GM12878 (cell line): ENCODE measurements at regions not wholly inside any gene's neighbourhood (a gene's known extent, or its start where the extent isn't known, plus 50 kb on each side); places are given as distances from the start of the nearest gene placed in this dataset.

ENCODE experiments used
- ATAC-seq: fragments of 200-7000 bp; cut with Tn5 transposase; 3 replicates; pipeline ENCODE4 v1.9.1; 2020; ENCODE audit warnings: mild to moderate bottlenecking, moderate library complexity
- BruUV-seq: library from RNA; stranded (reverse); fragments of 400-500 nt; replicated peaks from 2 replicates; lab custom pipeline; 2021; lab: Mats Ljungman, UMichigan
- CTCF ChIA-PET: fragments of 300-600 bp; sonication (Branson Sonifier 250); formaldehyde crosslinking; extraction: SDS; loops from one replicate; lab custom pipeline; 2021; ENCODE audit warnings: inconsistent platforms; lab: Yijun Ruan, JAX
- POLR2A ChIA-PET: fragments of 350-600 bp; formaldehyde crosslinking; extraction: SDS; loops from one replicate; lab custom pipeline; 2021; ENCODE audit warnings: inconsistent platforms; lab: Charles Lee
- RAD21 ChIA-PET: fragments of 300-600 bp; sonication (Branson Sonifier 250); formaldehyde crosslinking; loops from one replicate; lab custom pipeline; 2023; ENCODE audit warnings: antibody characterized with exemption; ENCODE audit not compliant: unreplicated experiment; lab: Charles Lee
- SMC1A ChIA-PET: fragments of 300-600 bp; sonication (Branson Sonifier 250); formaldehyde crosslinking; loops from one replicate; lab custom pipeline; 2023; ENCODE audit not compliant: unreplicated experiment, uncharacterized antibody; lab: Charles Lee
- DNase-seq: peaks from one replicate; pipeline ENCODE4 v3.0.0-alpha.2; 2011; ENCODE audit warnings: low read depth, low spot score
- FAIRE-seq: peaks from 3 replicates; lab custom pipeline; 2011; peaks lifted over from hg19 to GRCh38; lab: Jason Lieb, UNC
- H2AFZ ChIP-seq: 2 replicates; pipeline ENCODE4 v1.6.0; 2011; ENCODE audit warnings: low read depth, low read length, control low read depth; ENCODE audit not compliant: control insufficient read depth
- H3K27ac ChIP-seq: 2 replicates; pipeline ENCODE4 v1.5.1; 2011; ENCODE audit warnings: control low read depth; ENCODE audit not compliant: control insufficient read depth, insufficient read depth
- H3K27me3 ChIP-seq, 2 experiments: replicated peaks in 1 of 2; 2 replicates each; pipeline versions ENCODE4 v1.6.0 to v1.6.1; 2011; ENCODE audit warnings: low read length in 1 of 2; ENCODE audit not compliant: control insufficient read depth in 2 of 2, insufficient read depth in 2 of 2
- H3K36me3 ChIP-seq, 2 experiments: 2 replicates each; pipeline ENCODE4 v1.5.1; 2011; ENCODE audit warnings: low read length in 1 of 2; ENCODE audit not compliant: control insufficient read depth in 2 of 2, insufficient read depth in 2 of 2
- H3K4me1 ChIP-seq: 2 replicates; pipeline ENCODE4 v1.6.1; 2011; ENCODE audit warnings: mild to moderate bottlenecking, low read length, moderate library complexity, mixed read lengths; ENCODE audit not compliant: control insufficient read depth, insufficient read depth
- H3K4me2 ChIP-seq: 2 replicates; pipeline ENCODE4 v1.6.0; 2011; ENCODE audit warnings: control low read depth; ENCODE audit not compliant: control insufficient read depth, insufficient read depth
- H3K4me3 ChIP-seq: fragments of 200-600 bp; sonication (generic); 2 replicates; pipeline ENCODE4 v1.5.1; 2016
- H3K79me2 ChIP-seq: 2 replicates; pipeline ENCODE4 v1.6.0; 2011; ENCODE audit warnings: low read length; ENCODE audit not compliant: control insufficient read depth, insufficient read depth
- H3K9ac ChIP-seq: 2 replicates; pipeline ENCODE4 v1.8.0; 2011; ENCODE audit warnings: low read length, control low read depth, mixed read lengths; ENCODE audit not compliant: control insufficient read depth, insufficient read depth
- H3K9me3 ChIP-seq: replicated peaks from 3 replicates; pipeline ENCODE4 v1.5.1; 2011; ENCODE audit warnings: mild to moderate bottlenecking, low read length; ENCODE audit not compliant: control insufficient read depth, insufficient read depth
- H4K20me1 ChIP-seq: 2 replicates; pipeline ENCODE4 v1.6.0; 2011; ENCODE audit not compliant: control insufficient read depth, insufficient read depth
- BCLAF1 ChIP-seq: fragments of 450-650 bp; IDR thresholded peaks from 2 replicates; pipeline ENCODE4 v1.6.1; 2017; ENCODE audit warnings: antibody characterized with exemption, mild to moderate bottlenecking, moderate library complexity
- CREM ChIP-seq: IDR thresholded peaks from 2 replicates; pipeline ENCODE4 v1.6.1; 2014; ENCODE audit warnings: antibody characterized with exemption, low read depth
- HCFC1 ChIP-seq: fragments of 150-350 bp; IDR thresholded peaks from 2 replicates; pipeline ENCODE4 v1.6.1; 2014; ENCODE audit warnings: low read length
- LARP7 ChIP-seq: fragments of 450-650 bp; IDR thresholded peaks from 2 replicates; pipeline ENCODE4 v1.6.1; 2017; ENCODE audit warnings: mild to moderate bottlenecking
- SKIL ChIP-seq: fragments of 450-650 bp; IDR thresholded peaks from 2 replicates; pipeline ENCODE4 v1.6.1; 2017; ENCODE audit warnings: mild to moderate bottlenecking, low read depth, inconsistent platforms; ENCODE audit not compliant: poor library complexity, severe bottlenecking
- SMAD1 ChIP-seq: fragments of 450-650 bp; IDR thresholded peaks from 2 replicates; pipeline ENCODE4 v1.6.1; 2018; ENCODE audit warnings: mild to moderate bottlenecking, low read depth; ENCODE audit not compliant: partially characterized antibody
- TCF12 ChIP-seq: IDR thresholded peaks from 2 replicates; pipeline ENCODE4 v1.6.1; 2011; ENCODE audit warnings: low read depth, mild to moderate bottlenecking, low read length
- USF1 ChIP-seq: IDR thresholded peaks from 2 replicates; pipeline ENCODE4 v1.6.1; 2011; ENCODE audit warnings: borderline replicate concordance, low read depth, mild to moderate bottlenecking, moderate library complexity, mixed read lengths, low read length; ENCODE audit not compliant: insufficient read depth; ENCODE audit errors: extremely low read length
- WRNIP1 ChIP-seq: IDR thresholded peaks from 2 replicates; pipeline ENCODE4 v1.6.1; 2011; ENCODE audit warnings: low read depth, low read length, improper control_type of control experiment, borderline replicate concordance
- YY1 ChIP-seq: IDR thresholded peaks from 2 replicates; pipeline ENCODE4 v1.6.1; 2011; ENCODE audit warnings: low read depth, mild to moderate bottlenecking, low read length
- ZBED1 ChIP-seq: IDR thresholded peaks from 2 replicates; pipeline ENCODE4 v1.6.1; 2016; ENCODE audit warnings: borderline replicate concordance
- ZNF274 ChIP-seq: IDR thresholded peaks from one replicate; pipeline ENCODE4 v1.8.0; 2011; ENCODE audit not compliant: insufficient read length, insufficient read depth
- WGBS: methylation state at CpG from one replicate; pipeline ENCODE4 v1.1.6; 2016; ENCODE audit warnings: low lambda C conversion rate; ENCODE audit not compliant: insufficient replicate concordance, insufficient coverage; ENCODE audit errors: missing lambda C conversion rate; 5-methylcytosine and 5-hydroxymethylcytosine counted together
- in situ Hi-C: fragments of 300-500 bp; cut with MboI; formaldehyde crosslinking; loops from 9 replicates; pipeline ENCODE4 v1.14.3; 2018; ENCODE audit warnings: mixed read lengths
- intact Hi-C: fragments of 100-400 bp; cut with micrococcal nuclease; formaldehyde crosslinking; loops from one replicate; pipeline ENCODE4 v1.14.2; 2022; ENCODE audit not compliant: unreplicated experiment

- ATAC-seq (no peak), FAIRE-seq (no peak), DNase-seq (no peak)
- no peak for TF ChIP-seq CREM
- no peak for TF ChIP-seq SKIL
- no peak for TF ChIP-seq BCLAF1
- no peak for TF ChIP-seq YY1
- TF ChIP-seq SMAD1, result no peak
- TF ChIP-seq HCFC1, result no peak
- no peak for TF ChIP-seq LARP7
- no peak for TF ChIP-seq WRNIP1
- no peak for TF ChIP-seq USF1
- no peak for TF ChIP-seq TCF12
- TF ChIP-seq ZBED1, result no peak
- TF ChIP-seq ZNF274, result no peak
- Histone ChIP-seq H3K27me3 (no peaks in the 10 kb centered on the region), H3K9me3 (no peaks in the 10 kb centered on the region), H3K36me3 (no peaks in the 10 kb centered on the region), H3K27ac (no peak overlapping the region), H3K4me1 (no peaks in the 10 kb centered on the region), H2AFZ (no peak overlapping the region), H3K4me2 (no peak overlapping the region), H3K4me3 (no peak overlapping the region), H3K79me2 (no peaks in the 10 kb centered on the region), H4K20me1 (no peaks in the 10 kb centered on the region), H3K9ac (no peak overlapping the region)
- SMC1A ChIA-PET, result no interaction called here
- in situ Hi-C loops, result no loop called here
- 5% methylated on average over 3 of the region's 3 CpGs for WGBS
- intact Hi-C loops, result no loop called here
- POLR2A ChIA-PET, result no interaction called here
- RAD21 ChIA-PET, result no interaction called here
- CTCF ChIA-PET, result no interaction called here
- BruUV-seq, result no TSS peak
Observed at GRCh38 chr7:15749631-15750030, 63.1 kb upstream of the MEOX2 start.
